Gastroesophageal sphincter (tissue), 3 donors: ENCODE measurements at regions not wholly inside any gene's neighbourhood (a gene's known extent, or its start where the extent isn't known, plus 50 kb on each side); places are given as distances from the start of the nearest gene placed in this dataset.

Source experiments
- EP300 ChIP-seq: sonication (generic); formaldehyde crosslinking; IDR thresholded peaks from one replicate; pipeline ENCODE4 v1.6.1; 2017; ENCODE audit warnings: antibody characterized with exemption, mild to moderate bottlenecking
- POLR2A ChIP-seq, 2 donors: fragments of 450-650 bp; IDR thresholded peaks; one replicate each; pipeline ENCODE4 v1.6.1; 2017; ENCODE audit warnings: antibody characterized with exemption in 2 of 2, mild to moderate bottlenecking in 2 of 2, moderate library complexity in 1 of 2
- TF ChIP-seq, protein P1 (sequence below), 4 experiments: fragments of 200-600 bp in 2 of 4; fragments of 450-650 bp in 2 of 4; sonication (generic) in 1 of 4; IDR thresholded peaks; one replicate each; pipeline ENCODE4 v1.5.1; 2017 to 2019; ENCODE audit warnings: antibody characterized with exemption in 4 of 4, mild to moderate bottlenecking in 2 of 4, moderate library complexity in 2 of 4

DNA sequence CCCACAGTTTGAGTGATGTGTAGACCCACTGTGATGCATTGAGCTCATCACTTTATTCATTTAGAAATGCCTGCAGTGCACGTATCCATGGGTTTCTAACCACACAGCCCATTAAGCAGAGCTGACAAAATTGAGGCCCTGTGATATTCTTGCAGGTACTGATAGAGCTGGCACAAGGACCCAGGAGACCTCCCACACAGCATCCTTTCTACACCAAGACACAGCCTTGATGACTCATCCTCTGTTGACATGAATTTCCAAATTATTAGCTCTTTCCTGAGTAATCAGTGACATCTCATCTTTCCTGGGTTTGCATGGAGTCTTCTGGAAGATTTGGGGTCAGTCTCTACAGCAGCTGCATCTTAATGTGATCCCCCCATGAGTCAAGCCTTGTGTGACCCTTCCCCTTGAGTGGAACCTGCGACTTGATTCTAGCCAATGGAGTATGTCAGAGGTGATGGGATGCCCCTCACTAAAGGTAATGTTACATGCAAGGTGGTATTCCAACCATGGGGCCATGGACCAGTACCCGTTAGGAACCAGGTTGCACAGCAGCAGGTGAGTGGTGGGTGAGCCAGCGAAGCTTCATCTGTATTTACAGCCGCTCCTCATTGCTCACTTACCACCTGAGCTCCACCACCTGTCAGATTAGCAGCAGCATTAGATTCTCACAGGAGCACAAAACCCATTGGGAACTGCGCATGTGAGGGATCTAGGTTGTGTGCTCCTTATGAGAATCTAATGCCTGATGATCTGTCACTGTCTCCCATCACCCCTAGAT lies 181.1 kb upstream of the ARL4C start:
- TF ChIP-seq, protein P1, sequence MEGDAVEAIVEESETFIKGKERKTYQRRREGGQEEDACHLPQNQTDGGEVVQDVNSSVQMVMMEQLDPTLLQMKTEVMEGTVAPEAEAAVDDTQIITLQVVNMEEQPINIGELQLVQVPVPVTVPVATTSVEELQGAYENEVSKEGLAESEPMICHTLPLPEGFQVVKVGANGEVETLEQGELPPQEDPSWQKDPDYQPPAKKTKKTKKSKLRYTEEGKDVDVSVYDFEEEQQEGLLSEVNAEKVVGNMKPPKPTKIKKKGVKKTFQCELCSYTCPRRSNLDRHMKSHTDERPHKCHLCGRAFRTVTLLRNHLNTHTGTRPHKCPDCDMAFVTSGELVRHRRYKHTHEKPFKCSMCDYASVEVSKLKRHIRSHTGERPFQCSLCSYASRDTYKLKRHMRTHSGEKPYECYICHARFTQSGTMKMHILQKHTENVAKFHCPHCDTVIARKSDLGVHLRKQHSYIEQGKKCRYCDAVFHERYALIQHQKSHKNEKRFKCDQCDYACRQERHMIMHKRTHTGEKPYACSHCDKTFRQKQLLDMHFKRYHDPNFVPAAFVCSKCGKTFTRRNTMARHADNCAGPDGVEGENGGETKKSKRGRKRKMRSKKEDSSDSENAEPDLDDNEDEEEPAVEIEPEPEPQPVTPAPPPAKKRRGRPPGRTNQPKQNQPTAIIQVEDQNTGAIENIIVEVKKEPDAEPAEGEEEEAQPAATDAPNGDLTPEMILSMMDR (IDR thresholded peaks at IDR 0.05), result no peak
- TF ChIP-seq POLR2A (IDR thresholded peaks at IDR 0.05), result no peak
- TF ChIP-seq EP300, result no peak
